HG03045 (cell line): ENCODE measurements at regions not wholly inside any gene's neighbourhood (a gene's known extent, or its start where the extent isn't known, plus 50 kb on each side); places are given as distances from the start of the nearest gene placed in this dataset.

Experiments used
- ATAC-seq: cut with Tn5 transposase; IDR thresholded peaks from one replicate; pipeline ENCODE4 v1.9.1; 2021; ENCODE audit warnings: mild to moderate bottlenecking, moderate library complexity; ENCODE audit not compliant: unreplicated experiment

DNA sequence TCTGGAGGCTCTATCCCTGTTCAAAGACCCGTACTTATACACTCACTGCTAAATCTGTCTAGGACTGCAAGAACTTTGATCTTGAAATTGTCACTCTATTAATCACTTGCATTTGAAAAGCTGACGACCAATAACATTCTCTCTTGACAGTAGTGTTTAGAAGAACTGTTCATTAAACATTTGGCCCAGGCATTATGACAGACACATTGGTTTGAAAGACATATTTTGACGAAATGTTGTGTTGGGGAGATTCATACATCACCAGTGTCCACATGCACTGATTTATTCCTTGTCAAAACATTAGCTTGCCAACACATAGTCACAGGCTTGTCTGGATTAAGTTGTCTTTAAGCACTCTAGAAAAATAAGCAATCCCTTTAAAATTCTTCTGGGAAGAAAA lies 951.3 kb downstream of the ADGRL2 start:
- ATAC-seq: no peak

DNA sequence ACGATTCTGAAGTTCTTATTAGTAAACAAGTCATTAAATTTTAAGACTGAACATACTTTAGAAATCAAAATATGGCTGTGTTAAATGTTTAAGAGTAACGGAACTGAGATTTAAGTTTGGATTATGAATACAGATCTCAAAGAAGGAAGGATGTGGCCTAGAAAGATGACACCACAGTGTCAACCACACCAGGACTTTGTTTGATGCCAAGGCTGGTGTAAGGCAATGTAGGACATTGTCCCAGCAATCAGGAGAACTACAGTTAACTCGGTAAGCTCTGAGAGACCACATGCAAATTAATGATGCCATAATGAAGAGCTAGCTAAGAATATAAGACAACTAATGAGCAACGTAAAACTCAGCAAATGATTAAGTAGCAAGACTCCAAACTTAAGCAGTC lies 932.9 kb downstream of the ADGRL2 start:
- no peak for ATAC-seq

DNA sequence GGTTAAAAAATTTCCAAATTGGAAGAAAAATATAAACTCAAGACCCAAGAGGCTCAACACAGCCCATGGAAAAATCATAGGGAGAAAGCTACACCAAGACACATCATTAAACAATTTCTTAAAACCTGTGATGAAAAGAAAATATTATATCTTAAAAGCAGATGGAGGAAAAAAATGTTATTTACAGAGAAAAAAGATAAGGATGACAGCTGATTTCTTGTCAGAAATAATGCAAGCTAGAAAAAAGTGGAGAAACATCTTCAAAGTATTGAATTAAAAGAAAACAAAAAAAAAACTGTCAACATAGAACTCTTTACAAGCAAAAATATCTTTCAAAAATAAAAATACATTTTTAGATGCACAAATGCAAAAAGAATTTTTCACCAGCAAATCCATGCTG lies 930.5 kb downstream of the ADGRL2 start:
- no peak for ATAC-seq

DNA sequence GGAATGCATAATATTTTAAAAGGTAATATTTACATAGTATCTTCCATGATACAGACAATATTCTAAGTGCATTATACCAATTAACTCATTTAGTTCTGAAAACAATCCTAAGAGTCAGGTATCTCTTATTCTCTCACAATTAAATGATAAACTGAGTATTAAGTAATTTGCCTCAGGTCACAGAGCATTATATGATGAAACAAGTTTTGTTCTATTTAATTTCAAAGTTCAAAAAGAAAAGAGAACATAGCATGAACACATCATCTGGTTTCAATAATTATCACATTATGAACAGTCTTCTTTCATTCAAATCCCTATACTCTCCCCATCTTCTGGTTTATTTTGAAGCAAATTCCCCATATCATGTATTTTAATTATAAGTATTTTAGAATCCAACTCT lies 927.5 kb downstream of the ADGRL2 start:
- no peak for ATAC-seq

DNA sequence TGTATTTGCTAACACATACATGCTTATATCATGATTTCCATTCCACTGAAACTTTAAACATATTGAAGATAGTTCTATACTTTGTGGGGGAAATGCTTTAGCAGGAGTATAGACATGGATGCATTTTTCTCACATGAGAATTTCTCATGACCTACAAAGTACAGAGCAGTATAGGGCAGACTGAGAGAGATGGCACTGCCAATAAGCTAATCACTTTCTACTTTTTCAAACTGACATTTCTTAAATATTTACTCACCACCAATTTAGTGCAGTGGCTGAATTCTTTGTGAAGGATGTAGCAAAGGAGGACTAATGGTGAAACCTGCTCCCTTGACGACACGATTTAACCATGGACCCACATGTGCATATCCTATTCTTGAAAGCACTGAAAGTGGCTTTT lies 923.5 kb downstream of the ADGRL2 start:
- ATAC-seq: no peak

DNA sequence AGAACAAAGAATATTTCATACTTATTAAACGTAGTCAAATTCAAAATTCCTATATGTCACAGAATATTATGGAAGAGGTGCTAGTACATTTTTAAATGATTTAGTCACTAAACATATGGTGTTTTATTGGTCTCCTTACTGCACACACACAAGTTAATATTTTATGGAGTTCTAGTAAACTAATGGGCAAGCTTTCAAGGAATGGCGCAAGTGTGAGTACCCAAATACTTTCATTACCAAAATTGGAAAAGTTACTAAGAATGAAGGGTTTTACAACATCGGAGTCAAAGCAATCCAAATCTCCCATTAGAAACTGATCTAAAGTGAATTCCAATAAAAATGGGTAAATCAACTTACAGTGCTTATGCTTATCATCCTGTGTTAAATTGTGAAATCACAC lies 921.9 kb downstream of the ADGRL2 start:
- no peak for ATAC-seq

DNA sequence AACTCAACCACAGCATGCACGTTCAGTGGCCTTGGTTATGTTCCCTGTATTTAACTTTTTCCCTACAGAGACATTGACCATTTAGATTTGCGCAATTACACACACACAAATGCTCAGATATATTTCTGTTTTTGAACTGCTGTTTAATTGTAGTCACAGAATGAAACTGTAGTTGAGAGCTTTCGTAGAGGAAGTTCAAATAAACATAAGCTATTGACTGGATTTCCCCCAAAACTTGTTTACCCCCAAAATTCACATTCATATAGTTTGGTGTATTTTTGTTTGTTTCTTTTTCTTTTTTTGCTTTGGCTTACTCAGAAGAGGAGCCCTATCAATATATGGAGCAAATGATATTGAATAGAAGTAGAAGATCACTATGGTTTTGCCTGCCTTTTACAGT lies 921.0 kb downstream of the ADGRL2 start:
- no peak for ATAC-seq

DNA sequence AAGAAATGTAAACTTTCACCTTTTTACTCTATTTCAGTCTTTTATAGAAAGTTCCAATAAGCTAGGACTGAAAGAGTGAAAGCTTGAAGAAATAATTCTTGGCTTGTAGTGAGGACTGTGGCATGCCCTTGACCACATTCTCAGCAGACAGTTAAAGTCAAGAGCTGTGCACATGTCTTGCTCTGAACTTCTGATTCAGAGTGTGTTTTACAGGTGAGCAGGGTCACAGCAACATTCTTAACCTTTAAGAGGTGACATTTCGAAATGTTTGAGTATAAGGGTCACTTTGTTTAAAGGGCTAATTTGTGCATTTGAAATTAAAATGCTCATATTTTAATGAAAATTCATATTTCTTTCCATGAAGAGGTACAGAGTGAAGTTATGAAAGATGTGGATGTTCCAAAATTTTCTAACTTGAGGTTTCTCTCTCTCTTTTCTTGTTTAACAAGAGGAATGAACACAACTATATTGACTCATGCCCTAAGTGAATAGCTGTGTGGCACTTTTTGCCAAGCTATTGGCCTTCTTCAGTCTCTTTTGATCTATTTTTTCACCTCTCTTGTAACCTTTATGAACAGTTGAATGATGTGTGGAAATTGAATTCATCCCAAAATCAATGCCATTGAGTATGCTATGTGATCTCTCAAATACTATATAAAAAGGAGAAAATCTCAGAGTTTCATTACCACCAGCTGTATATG lies 918.1 kb downstream of the ADGRL2 start:
- no peak for ATAC-seq

DNA sequence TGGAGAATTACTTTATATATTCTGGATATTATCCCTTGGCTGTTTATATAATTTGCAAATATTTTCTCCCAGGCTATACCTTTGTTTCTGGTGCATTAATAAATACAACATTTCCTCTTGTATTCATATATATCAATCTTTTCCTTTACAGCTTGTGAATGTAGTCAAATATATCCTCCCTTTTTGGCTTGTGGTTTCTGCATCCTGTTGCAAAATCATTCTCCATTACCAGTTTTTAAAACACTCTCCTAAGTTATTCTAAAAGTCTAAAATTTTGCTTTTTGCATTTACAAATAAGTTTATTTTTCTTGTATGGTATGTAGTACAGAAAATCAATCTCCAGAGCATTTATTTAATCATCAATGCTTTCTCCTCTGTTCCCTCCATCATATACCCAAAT lies 909.4 kb downstream of the ADGRL2 start:
- no peak for ATAC-seq

DNA sequence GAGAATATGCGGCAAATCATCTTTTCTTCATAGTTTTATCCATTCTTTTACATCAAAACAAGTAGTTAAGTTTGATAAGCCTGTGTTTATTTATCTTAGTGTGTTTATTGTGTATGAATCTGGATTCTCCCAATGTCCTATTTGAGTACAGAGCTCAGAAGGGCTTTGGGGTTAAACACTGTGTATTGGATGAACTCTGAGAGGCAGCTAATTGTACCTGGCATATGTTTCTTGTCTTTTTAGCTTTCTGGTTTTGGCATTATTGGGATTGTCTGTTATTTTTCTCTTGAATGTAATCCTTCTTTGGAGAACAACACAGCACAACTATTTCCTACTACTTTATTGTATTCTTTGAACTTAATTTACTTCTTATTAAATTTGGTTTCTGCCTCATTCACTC lies 906.9 kb downstream of the ADGRL2 start:
- no peak for ATAC-seq

DNA sequence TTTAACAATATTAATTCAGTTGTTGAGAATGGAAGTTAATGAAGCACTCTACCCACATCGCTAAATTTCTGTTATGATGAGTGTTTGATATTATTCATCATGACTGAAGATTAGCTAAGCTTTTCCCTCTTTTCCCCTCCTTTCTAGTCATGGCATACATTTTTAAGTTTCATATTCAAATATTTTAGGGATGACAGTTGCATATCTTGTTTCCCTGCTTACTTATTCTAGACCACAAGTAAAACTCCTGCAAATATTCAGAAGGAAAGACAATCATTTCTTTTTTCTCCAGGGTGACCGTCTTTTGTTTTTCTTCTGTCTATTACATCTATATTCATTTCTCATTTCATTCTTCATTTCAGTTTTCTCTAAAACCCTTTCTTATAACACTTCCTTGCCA lies 906.0 kb downstream of the ADGRL2 start:
- no peak for ATAC-seq

DNA sequence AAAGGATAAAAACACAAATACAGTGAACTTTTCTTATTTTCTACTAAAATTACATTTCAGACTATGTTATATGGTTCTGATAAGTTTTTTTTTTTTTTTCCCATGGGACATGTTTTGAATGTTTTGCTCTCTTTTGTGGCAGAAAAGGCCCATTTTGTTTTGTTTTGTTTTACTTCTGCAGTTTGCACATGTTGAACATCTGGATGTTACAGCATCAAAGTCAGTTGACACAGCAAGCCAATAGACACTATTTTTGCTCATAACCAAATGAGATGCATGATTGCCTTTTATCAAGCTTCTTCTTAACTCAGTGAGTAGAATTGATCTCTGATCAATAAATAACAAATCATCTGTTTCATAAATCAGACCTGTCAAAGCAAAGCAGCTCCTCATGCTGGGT lies 904.2 kb downstream of the ADGRL2 start:
- no peak for ATAC-seq

DNA sequence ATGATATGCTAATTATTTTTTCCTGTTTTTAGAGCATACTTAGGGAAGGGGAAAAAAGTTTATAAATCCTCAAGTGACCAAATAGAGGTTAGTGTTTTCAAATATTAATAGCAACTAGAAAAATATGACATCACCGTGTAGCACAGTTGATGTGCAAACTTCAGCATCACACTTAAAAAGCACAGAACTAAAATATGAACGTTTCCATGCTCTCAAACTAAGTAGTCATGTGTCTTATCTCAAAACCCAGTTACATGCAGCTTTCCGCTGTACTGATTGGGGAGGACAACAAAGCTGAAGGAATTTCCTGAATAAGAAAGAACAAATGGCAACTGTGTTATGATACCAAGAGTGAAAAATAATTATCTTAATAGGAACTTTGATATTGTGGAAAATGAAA lies 903.7 kb downstream of the ADGRL2 start:
- no peak for ATAC-seq

DNA sequence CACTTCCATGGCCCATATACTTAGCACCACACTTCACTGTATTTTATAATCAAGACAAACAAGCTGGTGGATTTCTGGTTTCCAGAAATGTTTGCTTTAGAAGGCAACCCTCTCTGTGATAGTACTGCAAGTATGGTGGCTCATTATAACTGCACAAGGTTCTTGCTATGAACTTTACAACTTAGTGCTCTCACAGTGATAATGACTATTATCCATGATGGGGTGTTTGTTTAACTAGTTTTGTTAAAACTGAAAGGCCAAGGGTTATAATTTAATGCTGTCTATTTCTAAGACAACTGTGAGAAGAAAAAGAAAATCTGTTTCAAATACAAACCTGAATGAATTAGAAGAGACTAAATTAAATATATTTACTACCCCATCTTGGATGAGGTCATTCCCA lies 903.2 kb downstream of the ADGRL2 start:
- ATAC-seq: no peak

DNA sequence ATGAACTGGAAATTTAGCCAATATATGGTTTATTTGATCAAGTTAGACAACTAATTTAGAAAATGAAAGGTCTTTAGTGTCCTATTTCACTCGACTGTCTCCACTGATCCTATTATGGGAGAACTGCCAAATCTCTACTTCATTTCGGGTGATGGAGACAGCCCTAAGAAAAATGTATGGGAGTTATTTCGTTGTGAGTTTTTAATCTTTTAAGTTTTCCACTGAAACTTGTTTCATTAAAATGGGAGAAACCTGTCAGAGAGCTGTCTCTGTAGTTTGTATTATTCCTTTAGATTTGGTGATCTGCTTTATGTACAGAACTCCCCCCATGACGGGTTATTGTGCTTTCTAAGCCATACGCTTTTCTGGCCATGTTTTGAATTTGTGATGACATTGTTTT lies 899.7 kb downstream of the ADGRL2 start:
- no peak for ATAC-seq

DNA sequence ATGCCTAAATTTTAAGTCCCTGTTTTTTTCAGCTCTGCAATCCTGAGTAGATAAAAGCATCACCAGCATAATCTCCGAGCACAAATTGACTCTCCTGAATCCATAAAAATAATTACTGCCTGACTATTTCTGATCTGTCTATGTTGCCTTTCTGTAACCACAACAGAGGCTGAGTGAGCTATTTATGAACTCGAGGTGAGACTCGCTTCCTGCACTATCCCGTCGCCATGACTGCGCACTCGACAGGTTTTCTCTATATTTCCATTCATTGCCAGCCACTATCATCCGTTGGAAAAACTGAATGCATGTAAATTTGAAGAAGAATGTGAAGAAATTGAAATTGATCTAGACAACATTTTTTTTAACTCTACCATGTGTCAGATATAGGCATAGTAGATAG lies 897.2 kb downstream of the ADGRL2 start:
- no peak for ATAC-seq

DNA sequence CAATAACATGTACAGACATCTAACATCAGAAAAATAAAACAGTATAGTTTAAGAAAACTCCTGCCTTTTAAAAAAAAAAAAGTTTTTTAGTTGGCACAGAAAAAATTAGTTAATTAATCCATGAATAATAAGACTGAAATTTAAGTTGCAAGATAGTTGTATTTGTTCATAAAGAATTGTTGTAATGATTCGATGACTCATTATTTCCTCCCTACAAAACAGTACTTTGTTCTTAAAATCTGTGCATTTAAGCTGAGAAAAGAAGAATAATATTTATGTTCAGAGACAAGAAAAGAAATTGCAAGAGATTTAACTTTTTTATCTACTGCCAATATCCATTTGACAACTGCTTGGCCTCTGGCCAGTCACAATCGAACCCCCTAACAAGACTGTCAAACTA lies 894.7 kb downstream of the ADGRL2 start:
- ATAC-seq: no peak

DNA sequence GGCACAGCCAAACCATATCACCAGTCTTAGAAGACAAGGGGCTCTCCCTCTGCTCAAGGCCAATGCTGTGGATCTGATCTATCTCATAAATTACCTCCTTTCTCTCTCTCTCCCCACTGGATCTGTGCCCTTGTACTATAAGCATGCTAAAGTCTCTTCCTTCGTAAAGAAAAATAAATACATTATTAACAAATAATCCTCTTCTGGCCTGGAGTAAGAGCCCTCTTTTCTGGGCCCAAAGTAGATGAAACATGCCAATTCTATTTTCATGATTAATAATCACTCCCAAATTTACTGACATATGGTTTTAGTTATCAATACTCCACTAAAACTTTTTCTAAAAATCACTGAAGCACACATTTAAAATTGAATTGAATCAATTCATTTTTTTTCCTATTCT lies 889.7 kb downstream of the ADGRL2 start:
- ATAC-seq: no peak

DNA sequence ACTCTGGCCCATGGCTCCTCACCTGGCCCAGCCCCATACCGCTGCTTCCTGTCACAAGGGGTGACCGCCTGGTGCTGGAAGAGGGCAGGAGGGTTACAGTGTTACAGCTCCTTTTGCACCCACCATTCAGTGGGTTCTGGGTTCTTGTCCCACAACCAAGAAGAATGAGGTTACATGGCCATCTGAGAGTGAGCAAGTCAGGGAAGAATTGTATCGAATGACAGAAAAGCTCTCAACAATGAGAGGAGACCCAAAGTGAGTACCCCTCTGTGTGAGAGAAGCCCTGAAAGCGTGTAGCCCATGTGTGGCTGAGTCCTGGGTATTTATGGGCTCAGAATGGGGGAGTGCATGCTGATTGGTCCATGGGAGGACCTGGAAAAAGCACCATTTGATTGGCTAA lies 888.5 kb downstream of the ADGRL2 start:
- no peak for ATAC-seq

DNA sequence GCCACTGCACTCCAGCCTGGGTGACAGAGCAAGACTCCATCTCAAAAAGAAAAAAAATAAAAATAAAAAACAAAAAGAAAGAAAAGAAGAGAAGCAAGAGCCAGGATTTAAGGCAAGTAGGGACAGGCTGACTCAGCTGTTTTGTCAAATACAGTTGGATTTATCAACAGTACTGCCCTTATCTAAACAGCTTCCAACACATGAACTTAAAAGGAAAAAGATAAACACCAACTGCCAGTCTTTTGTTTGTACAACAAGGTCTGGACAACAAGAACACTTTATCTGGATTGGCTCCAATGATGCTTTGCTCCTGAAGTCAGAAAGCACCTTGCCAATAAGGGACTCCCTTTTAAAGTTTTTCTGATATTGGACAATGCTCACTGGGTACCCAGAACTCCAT lies 886.0 kb downstream of the ADGRL2 start:
- ATAC-seq: no peak

DNA sequence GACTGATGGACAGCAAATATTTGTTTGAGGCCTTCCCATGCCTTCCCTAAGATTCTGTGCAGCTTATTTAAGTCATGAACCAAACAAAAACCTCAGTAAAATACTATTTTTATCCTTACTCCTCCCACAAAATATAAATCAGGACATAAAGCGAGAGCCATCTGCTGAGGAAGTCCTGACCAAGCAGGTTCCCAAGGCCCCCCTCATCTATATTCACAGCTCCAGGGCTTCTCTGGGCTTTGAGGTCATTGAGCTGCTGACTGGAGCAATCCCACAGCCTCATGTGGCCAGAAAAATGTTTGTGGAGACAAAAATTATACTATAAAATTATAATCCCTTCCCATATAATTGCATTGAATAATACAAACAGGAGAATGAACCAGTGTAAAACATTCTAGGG lies 846.2 kb downstream of the ADGRL2 start:
- ATAC-seq: no peak

DNA sequence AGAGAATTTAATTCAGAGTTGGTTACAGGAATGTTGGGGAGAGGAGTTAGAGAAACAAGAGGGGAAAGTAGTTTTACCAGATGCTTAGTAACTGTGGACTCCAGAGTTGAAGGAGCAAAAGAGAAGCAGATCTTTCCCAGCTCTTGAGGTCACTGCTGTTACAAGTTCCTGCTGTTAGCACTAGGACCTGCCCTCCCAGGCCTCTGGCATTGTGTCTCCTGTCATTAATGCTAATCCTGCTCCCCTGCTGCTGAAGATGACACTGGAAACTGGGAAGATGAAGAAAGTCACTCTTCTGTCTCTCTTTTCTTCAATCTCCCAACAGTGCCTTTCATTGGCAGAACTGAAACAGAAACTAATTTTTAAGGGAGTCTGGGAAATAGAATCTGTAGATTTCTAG lies 845.6 kb downstream of the ADGRL2 start:
- ATAC-seq: no peak

DNA sequence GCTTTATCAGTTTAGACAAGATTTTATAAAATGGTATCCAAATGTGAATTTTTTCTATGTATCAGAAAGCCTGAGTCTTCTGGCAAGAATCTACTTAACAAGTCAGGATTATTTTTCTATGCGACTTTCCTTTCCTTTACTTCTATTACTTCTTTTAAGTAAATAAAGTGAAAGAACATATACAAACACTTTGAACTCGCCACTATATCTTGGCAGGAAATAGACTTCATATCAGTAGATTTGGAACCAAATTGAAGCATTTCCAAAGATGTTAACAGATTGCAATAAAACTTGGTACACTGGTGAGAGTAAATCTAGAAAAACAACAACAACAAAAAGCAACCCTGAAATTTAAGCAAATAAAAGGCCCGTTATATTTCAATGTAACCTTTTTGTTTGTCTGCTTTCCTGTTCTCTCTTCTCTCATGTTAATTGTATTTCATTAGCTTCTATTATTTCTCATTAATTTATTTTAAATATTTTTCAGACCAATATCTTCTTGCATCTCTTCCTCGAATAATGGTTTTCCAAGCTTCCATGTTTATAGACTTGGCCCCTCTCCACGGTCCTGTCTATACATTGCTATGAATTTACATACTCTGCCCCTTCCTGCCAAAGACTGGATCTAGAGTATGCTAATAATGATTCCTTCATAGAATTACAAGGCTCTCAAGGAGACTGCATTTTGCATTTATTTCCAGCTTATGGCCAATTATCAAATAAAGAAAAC lies 843.6 kb downstream of the ADGRL2 start:
- no peak for ATAC-seq
